Mesendoderm (in vitro differentiated cells): ENCODE measurements at regions not wholly inside any gene's neighbourhood (a gene's known extent, or its start where the extent isn't known, plus 50 kb on each side); places are given as distances from the start of the nearest gene placed in this dataset.
A peak's percentile ranks its signal among the peaks of the same experiment; 100 is the strongest.

Experiments used
- DNase-seq: peaks from one replicate; pipeline ENCODE4 v3.0.0; 2013
- H2AK5ac ChIP-seq: 2 replicates; pipeline ENCODE4 v1.6.1; 2013; ENCODE audit warnings: low read length, inconsistent platforms
- H2BK120ac ChIP-seq: 2 replicates; pipeline ENCODE4 v1.6.1; 2013; ENCODE audit warnings: low read depth, mild to moderate bottlenecking, low read length, moderate library complexity, mixed read lengths
- H2BK15ac ChIP-seq: replicated peaks from 2 replicates; pipeline ENCODE4 v1.6.1; 2013; ENCODE audit warnings: low read depth, mild to moderate bottlenecking, moderate library complexity
- H2BK5ac ChIP-seq: 2 replicates; pipeline ENCODE4 v1.6.1; 2013; ENCODE audit warnings: low read length, inconsistent platforms
- H3K18ac ChIP-seq: 2 replicates; pipeline ENCODE4 v1.6.1; 2013; ENCODE audit warnings: mild to moderate bottlenecking, low read length, mixed read lengths
- H3K23ac ChIP-seq: one replicate; pipeline ENCODE4 v1.6.1; 2013; ENCODE audit warnings: low read length
- H3K27ac ChIP-seq: 2 replicates; pipeline ENCODE4 v1.5.1; 2013; ENCODE audit warnings: low read depth, mild to moderate bottlenecking, inconsistent platforms, low read length, moderate library complexity
- H3K27me3 ChIP-seq: 2 replicates; pipeline ENCODE4 v1.6.1; 2013; ENCODE audit warnings: low read length, control low read depth, mild to moderate bottlenecking, inconsistent platforms; ENCODE audit not compliant: insufficient read depth, poor library complexity
- H3K36me3 ChIP-seq: 2 replicates; pipeline ENCODE4 v1.6.1; 2013; ENCODE audit warnings: low read length, inconsistent platforms; ENCODE audit not compliant: control insufficient read depth, insufficient read depth
- H3K4ac ChIP-seq: one replicate; pipeline ENCODE4 v1.6.1; 2013; ENCODE audit warnings: low read depth, mild to moderate bottlenecking, low read length, moderate library complexity
- H3K4me1 ChIP-seq: 2 replicates; pipeline ENCODE4 v1.6.1; 2013; ENCODE audit warnings: low read depth, low read length, inconsistent platforms; ENCODE audit not compliant: control insufficient read depth
- H3K4me2 ChIP-seq: 2 replicates; pipeline ENCODE4 v1.6.1; 2013; ENCODE audit warnings: low read length
- H3K4me3 ChIP-seq: 2 replicates; pipeline ENCODE4 v1.5.1; 2013; ENCODE audit warnings: mild to moderate bottlenecking, low read length
- H3K56ac ChIP-seq: one replicate; pipeline ENCODE4 v1.6.1; 2013; ENCODE audit warnings: low read length
- H3K79me1 ChIP-seq: 2 replicates; pipeline ENCODE4 v1.6.1; 2013; ENCODE audit warnings: low read length, inconsistent platforms
- H3K79me2 ChIP-seq: 2 replicates; pipeline ENCODE4 v1.6.1; 2013; ENCODE audit warnings: mild to moderate bottlenecking, low read length; ENCODE audit not compliant: control insufficient read depth, insufficient read depth
- H3K9ac ChIP-seq: 2 replicates; pipeline ENCODE4 v1.6.1; 2013; ENCODE audit warnings: low read length, inconsistent platforms
- H4K5ac ChIP-seq: one replicate; pipeline ENCODE4 v1.6.1; 2013; ENCODE audit warnings: low read length
- H4K8ac ChIP-seq: one replicate; pipeline ENCODE4 v1.6.1; 2013; ENCODE audit warnings: low read depth, mild to moderate bottlenecking, control low read depth, low read length, moderate library complexity
- WGBS: extraction: QIAGEN DNeasy Blood & Tissue Kit; methylation state at CpG from one replicate; pipeline ENCODE4 v1.1.7; 2013; ENCODE audit warnings: low lambda C conversion rate, missing lambda C conversion rate; ENCODE audit not compliant: insufficient coverage; ENCODE audit errors: extremely low coverage; 5-methylcytosine and 5-hydroxymethylcytosine counted together

DNA sequence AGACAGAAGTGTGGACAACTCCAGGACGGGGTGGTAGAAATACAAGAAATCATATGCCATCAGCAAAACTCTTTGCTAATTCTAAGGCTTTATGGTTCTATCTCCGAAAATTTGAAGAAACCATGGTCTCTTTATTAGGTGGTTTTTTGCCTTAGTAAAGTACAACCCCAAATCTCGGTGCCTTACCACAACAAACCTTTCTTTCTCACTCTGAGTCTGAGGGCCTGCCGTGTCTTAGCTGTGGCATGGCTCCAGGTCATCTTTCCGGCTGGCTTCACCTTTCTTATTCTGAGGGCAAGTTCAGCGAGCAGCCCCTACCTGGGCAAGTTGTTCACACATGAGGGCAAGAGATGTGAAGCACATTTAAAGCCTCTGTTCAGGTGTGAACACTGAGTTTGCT is 280.6 kb downstream of the TTLL7 start:
- H2BK5ac ChIP-seq, result no peak overlapping the region

DNA sequence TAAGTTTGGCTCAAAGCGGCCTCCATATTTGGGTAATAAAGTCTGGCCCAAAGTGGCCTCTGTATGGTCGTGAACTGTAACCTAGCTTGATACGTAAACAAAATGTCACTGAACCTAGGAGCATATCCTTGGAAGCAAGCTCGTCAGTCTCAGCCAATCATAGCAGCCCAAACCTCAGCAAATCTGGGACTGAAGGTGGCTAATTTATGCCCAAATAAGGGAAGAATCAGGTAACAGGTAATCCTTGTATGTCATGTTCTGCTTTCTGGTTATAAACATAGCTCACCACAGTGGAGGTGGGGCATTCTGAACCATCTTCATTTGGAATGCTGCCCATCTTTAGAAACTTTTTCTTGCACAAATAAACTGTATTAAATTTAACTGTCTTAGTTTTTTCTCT is 281.1 kb downstream of the TTLL7 start:
- no peak overlapping the region for H3K9ac ChIP-seq

More for the DNA sequence above, 280.6 kb downstream of the TTLL7 start:
- Histone ChIP-seq H4K5ac (no peak overlapping the region), H3K27ac (no peak overlapping the region), H3K79me2 (no peaks in the 10 kb centered on the region), H3K36me3 (no peaks in the 10 kb centered on the region), H3K4ac (no peak overlapping the region), H3K56ac (no peak overlapping the region), H3K18ac (no peak overlapping the region), H3K79me1 (no peaks in the 10 kb centered on the region), H3K4me3 (no peak overlapping the region), H2BK120ac (no peak overlapping the region), H3K27me3 (no peaks in the 10 kb centered on the region), H4K8ac (no peak overlapping the region), H3K4me1 (no peaks in the 10 kb centered on the region), H2AK5ac (no peak overlapping the region), H3K4me2 (no peak overlapping the region), H3K23ac (no peak overlapping the region), H3K9ac (no peak overlapping the region), H2BK15ac (no peak overlapping the region)
- no peak for DNase-seq
- WGBS, result no CpG with 5 or more reads among the region's 6 CpGs

DNA sequence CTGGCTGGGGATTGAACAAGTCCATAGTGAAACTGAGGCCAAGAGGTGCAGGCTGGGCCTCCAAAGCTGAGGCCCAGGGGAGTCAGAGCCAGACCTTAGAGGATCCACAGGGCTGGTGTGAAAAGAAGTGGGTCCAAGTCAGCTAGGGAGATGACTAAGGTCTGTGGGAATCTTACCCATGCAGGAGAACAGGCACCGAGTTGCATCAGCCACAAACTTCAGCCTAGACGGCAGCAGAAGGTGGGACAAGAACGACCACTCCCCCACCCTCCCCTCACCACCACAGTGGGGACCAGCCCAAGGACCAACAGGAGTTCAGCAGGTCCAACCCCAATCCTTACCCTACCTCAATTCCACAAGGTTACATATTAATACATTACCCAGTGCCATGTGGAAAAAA is 282.3 kb downstream of the TTLL7 start:
- no peak overlapping the region for H3K18ac ChIP-seq
- H2BK15ac ChIP-seq, result no peak overlapping the region
- H4K5ac ChIP-seq, result no peak overlapping the region
- H4K8ac ChIP-seq, result no peak overlapping the region
- no peaks in the 10 kb centered on the region for H3K79me2 ChIP-seq
- H3K27ac ChIP-seq, result no peak overlapping the region
- no peaks in the 10 kb centered on the region for H3K27me3 ChIP-seq
- peak; percentile 59 for DNase-seq
- no peak overlapping the region for H2AK5ac ChIP-seq
- H3K4me3 ChIP-seq, result no peak overlapping the region
- no peak overlapping the region for H3K4me2 ChIP-seq
- WGBS, result no CpG with 5 or more reads among the region's 3 CpGs
- no peak overlapping the region for H3K23ac ChIP-seq
- no peak overlapping the region for H2BK120ac ChIP-seq
- H3K36me3 ChIP-seq, result no peaks in the 10 kb centered on the region
- H3K56ac ChIP-seq, result no peak overlapping the region
- H2BK5ac ChIP-seq, result no peak overlapping the region
- H3K9ac ChIP-seq, result no peak overlapping the region
- H3K4me1 ChIP-seq, result no peaks in the 10 kb centered on the region
- no peak overlapping the region for H3K4ac ChIP-seq
- no peaks in the 10 kb centered on the region for H3K79me1 ChIP-seq

More for the DNA sequence above, 281.1 kb downstream of the TTLL7 start:
- no peak overlapping the region for H3K4me2 ChIP-seq
- H2BK5ac ChIP-seq, result no peak overlapping the region
- H3K56ac ChIP-seq, result no peak overlapping the region
- H4K5ac ChIP-seq, result no peak overlapping the region
- no peaks in the 10 kb centered on the region for H3K27me3 ChIP-seq
- no peak overlapping the region for H3K4ac ChIP-seq
- no peaks in the 10 kb centered on the region for H3K36me3 ChIP-seq
- no peak for DNase-seq
- no peak overlapping the region for H3K4me3 ChIP-seq
- no peak overlapping the region for H3K23ac ChIP-seq
- H3K18ac ChIP-seq, result no peak overlapping the region
- no peaks in the 10 kb centered on the region for H3K79me2 ChIP-seq
- no peaks in the 10 kb centered on the region for H3K79me1 ChIP-seq
- H2BK120ac ChIP-seq, result no peak overlapping the region
- H2BK15ac ChIP-seq, result no peak overlapping the region
- WGBS, result no CpG with 5 or more reads among the region's 4 CpGs
- no peak overlapping the region for H2AK5ac ChIP-seq
- no peaks in the 10 kb centered on the region for H3K4me1 ChIP-seq
- no peak overlapping the region for H4K8ac ChIP-seq
- no peak overlapping the region for H3K27ac ChIP-seq

DNA sequence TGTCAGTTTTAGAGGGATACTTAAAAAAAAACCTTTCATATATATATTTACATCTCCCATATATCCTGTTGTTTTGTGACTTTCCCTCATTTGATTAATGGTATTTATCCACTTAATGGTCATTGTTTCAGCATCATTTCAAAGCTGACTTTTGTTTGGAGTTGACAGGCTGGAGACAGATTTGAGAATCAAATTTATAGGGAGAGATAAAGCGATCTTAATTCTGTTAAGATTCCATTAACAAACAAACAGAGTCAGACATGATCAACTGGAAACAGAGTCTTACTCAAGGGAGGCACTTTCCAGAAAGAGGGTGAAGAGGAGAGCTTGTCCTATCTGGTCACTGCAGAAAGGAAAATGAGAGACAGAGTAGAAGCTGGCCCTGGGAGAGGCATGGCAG is 283.4 kb downstream of the TTLL7 start:
- Histone ChIP-seq H3K36me3 (no peaks in the 10 kb centered on the region), H3K27me3 (no peaks in the 10 kb centered on the region), H3K79me2 (no peaks in the 10 kb centered on the region), H3K4me3 (no peak overlapping the region), H3K56ac (no peak overlapping the region), H4K5ac (no peak overlapping the region), H3K23ac (no peak overlapping the region), H2BK120ac (no peak overlapping the region), H3K79me1 (no peaks in the 10 kb centered on the region), H3K27ac (no peak overlapping the region), H2BK15ac (no peak overlapping the region), H3K4ac (no peak overlapping the region), H3K18ac (no peak overlapping the region), H3K9ac (no peak overlapping the region), H2BK5ac (no peak overlapping the region), H2AK5ac (no peak overlapping the region), H3K4me2 (no peak overlapping the region), H3K4me1 (no peaks in the 10 kb centered on the region), H4K8ac (no peak overlapping the region)
- DNase-seq, result no peak
- no CpG with 5 or more reads among the region's 1 CpG for WGBS

DNA sequence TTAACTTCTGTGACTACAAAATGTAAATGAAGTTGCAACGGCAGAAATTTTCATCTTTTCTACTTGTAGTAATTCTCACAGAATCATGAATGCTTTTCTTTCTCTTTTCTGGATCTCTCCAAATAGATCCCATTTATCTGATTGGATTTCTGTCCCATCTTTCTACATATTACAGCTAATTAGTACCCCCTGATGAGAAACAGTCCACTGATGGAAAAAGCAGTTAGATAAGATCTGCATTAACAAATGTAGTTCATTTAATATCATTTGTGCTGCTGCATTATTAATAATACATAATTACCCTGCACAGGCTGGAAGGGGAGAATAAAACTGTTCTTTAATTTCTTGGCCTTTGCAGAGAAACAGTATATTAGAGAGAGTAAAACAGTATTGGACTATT is 289.3 kb downstream of the TTLL7 start:
- Histone ChIP-seq H2BK120ac (no peak overlapping the region), H3K4me1 (no peaks in the 10 kb centered on the region), H4K8ac (no peak overlapping the region), H3K23ac (no peak overlapping the region), H2BK15ac (no peak overlapping the region), H3K4me3 (no peak overlapping the region), H3K36me3 (no peaks in the 10 kb centered on the region), H3K79me1 (no peaks in the 10 kb centered on the region), H3K56ac (no peak overlapping the region), H3K4ac (no peak overlapping the region), H3K27ac (no peak overlapping the region), H2AK5ac (no peak overlapping the region), H3K18ac (no peak overlapping the region), H3K4me2 (no peak overlapping the region), H2BK5ac (no peak overlapping the region), H4K5ac (no peak overlapping the region), H3K27me3 (no peaks in the 10 kb centered on the region), H3K9ac (no peak overlapping the region), H3K79me2 (no peaks in the 10 kb centered on the region)
- WGBS, result no CpG with 5 or more reads among the region's 1 CpG
- no peak for DNase-seq

DNA sequence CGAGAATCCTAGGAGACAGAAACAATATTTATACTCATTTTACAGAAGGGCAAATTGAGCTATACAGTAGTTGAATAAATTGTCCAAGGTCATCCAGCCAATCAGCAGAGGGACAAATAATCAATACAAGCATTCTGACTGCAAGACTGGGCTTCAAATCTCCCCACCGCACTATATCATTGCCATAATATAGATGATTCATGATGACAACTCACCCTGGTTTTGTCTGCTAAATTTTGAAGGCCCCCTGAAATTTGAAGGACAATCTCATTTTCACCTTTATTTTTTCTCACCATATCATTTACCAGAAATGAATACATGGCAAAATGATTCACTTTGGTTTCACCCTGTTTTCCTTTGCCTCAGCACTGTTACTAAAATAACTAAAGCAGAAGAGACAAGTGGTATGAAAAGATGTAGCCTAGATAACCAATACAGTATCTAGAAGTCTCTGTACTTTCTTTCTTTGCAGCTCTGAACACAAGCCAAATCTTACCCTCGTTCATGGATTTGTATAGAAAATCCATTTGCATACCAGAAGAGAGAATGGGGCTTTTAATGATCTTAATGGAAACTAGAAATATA is 292.5 kb downstream of the TTLL7 start:
- Histone ChIP-seq H3K27me3 (no peaks in the 10 kb centered on the region), H2BK5ac (no peak overlapping the region), H3K79me2 (no peaks in the 10 kb centered on the region), H3K27ac (no peak overlapping the region), H3K9ac (no peak overlapping the region), H2BK15ac (no peak overlapping the region), H3K4me2 (no peak overlapping the region), H2AK5ac (no peak overlapping the region), H4K5ac (no peak overlapping the region), H3K56ac (no peak overlapping the region), H3K79me1 (no peaks in the 10 kb centered on the region), H3K18ac (no peak overlapping the region), H3K4ac (no peak overlapping the region), H3K4me3 (no peak overlapping the region), H3K36me3 (no peaks in the 10 kb centered on the region), H3K23ac (no peak overlapping the region), H3K4me1 (no peaks in the 10 kb centered on the region), H4K8ac (no peak overlapping the region), H2BK120ac (no peak overlapping the region)
- DNase-seq, result no peak
- no CpG with 5 or more reads among the region's 3 CpGs for WGBS
